CD4-positive, alpha-beta T cell (primary cell): ENCODE measurements at regions not wholly inside any gene's neighbourhood (a gene's known extent, or its start where the extent isn't known, plus 50 kb on each side); places are given as distances from the start of the nearest gene placed in this dataset.

Source experiments
- ATAC-seq: fragments of 200-7000 bp; cut with Tn5 transposase; one replicate; pipeline ENCODE4 v1.10.0; 2022; ENCODE audit warnings: mild to moderate bottlenecking; ENCODE audit not compliant: poor library complexity
- CTCF ChIA-PET: fragments of 350-600 bp; sonication (Branson Sonifier 250); formaldehyde crosslinking; loops from one replicate; lab custom pipeline; 2021; ENCODE audit warnings: antibody characterized with exemption, inconsistent platforms; lab: Charles Lee
- POLR2A ChIA-PET: fragments of 350-600 bp; sonication (Branson Sonifier 250); formaldehyde crosslinking; loops from one replicate; lab custom pipeline; 2021; ENCODE audit warnings: antibody characterized with exemption, inconsistent platforms; lab: Charles Lee
- DNase-seq, 14 experiments: peaks; one replicate each; pipeline ENCODE4 v3.0.0-alpha.2; 2013 to 2020; ENCODE audit warnings: mixed read lengths in 2 of 14
- H3K27ac ChIP-seq, 2 donors: one replicate each; pipeline versions ENCODE4 v1.5.1 to v1.7.0; 2013; ENCODE audit warnings: low read length in 2 of 2, low read depth in 1 of 2, mild to moderate bottlenecking in 1 of 2
- H3K27me3 ChIP-seq, 2 experiments: 1 replicate in 1 of 2; 2 replicates in 1 of 2; pipeline versions ENCODE4 v1.6.1 to v1.7.0; 2013; ENCODE audit warnings: low read length in 2 of 2, control low read depth in 1 of 2, mild to moderate bottlenecking in 1 of 2, moderate library complexity in 1 of 2; ENCODE audit not compliant: insufficient read depth in 2 of 2, control insufficient read depth in 1 of 2
- H3K36me3 ChIP-seq: one replicate; pipeline ENCODE4 v1.6.1; 2013; ENCODE audit warnings: low read length, control low read depth; ENCODE audit not compliant: insufficient read depth
- H3K4me1 ChIP-seq: one replicate; pipeline ENCODE4 v1.6.1; 2013; ENCODE audit warnings: low read length, control low read depth; ENCODE audit not compliant: insufficient read depth
- H3K4me3 ChIP-seq: one replicate; pipeline ENCODE4 v1.5.1; 2013; ENCODE audit warnings: mild to moderate bottlenecking, low read length, moderate library complexity
- H3K9me3 ChIP-seq, 2 experiments: 1 replicate in 1 of 2; 2 replicates in 1 of 2; pipeline versions ENCODE4 v1.6.1 to v1.7.0; 2013; ENCODE audit warnings: low read length in 2 of 2, mild to moderate bottlenecking in 2 of 2, control low read depth in 1 of 2, moderate library complexity in 1 of 2; ENCODE audit not compliant: control insufficient read depth in 1 of 2, insufficient read depth in 1 of 2
- H3K27ac Mint-ChIP-seq: one replicate; pipeline ENCODE4 v1.8.0; 2020; ENCODE audit warnings: mixed read lengths
- H3K27me3 Mint-ChIP-seq: one replicate; pipeline ENCODE4 v1.8.0; 2021; ENCODE audit warnings: mixed read lengths
- H3K36me3 Mint-ChIP-seq: one replicate; pipeline ENCODE4 v1.8.0; 2021; ENCODE audit warnings: low read depth, mixed read lengths
- H3K4me1 Mint-ChIP-seq: one replicate; pipeline ENCODE4 v1.8.0; 2021; ENCODE audit warnings: low read depth, mixed read lengths
- H3K4me3 Mint-ChIP-seq: one replicate; pipeline ENCODE4 v1.8.0; 2020; ENCODE audit warnings: mild to moderate bottlenecking, mixed read lengths
- H3K9me3 Mint-ChIP-seq: one replicate; pipeline ENCODE4 v1.8.0; 2020; ENCODE audit warnings: mixed read lengths
- intact Hi-C, 2 experiments: fragments of 100-400 bp; cut with DNase I in 1 of 2; cut with micrococcal nuclease in 1 of 2; formaldehyde crosslinking; loops; one replicate each; pipeline versions ENCODE4 v1.15.1 to v1.9.0; 2023 to 2025; cut with DNase I, micrococcal nuclease
- TF ChIP-seq, protein P1 (sequence below): fragments of 200-600 bp; IDR thresholded peaks from one replicate; pipeline ENCODE4 v1.8.0; 2022; ENCODE audit warnings: antibody characterized with exemption, mild to moderate bottlenecking

- H3K4me3 ChIP-seq: no peak overlapping the region
- intact Hi-C loops: no loop called here
- Mint-ChIP-seq H3K4me1 (no peaks in the 10 kb centered on the region), H3K36me3 (no peaks in the 10 kb centered on the region), H3K4me3 (no peak overlapping the region), H3K27ac (no peak overlapping the region), H3K9me3 (no peaks in the 10 kb centered on the region), H3K27me3 (peaks cover 3% of the 10 kb centered on the region)
- TF ChIP-seq, protein P1, sequence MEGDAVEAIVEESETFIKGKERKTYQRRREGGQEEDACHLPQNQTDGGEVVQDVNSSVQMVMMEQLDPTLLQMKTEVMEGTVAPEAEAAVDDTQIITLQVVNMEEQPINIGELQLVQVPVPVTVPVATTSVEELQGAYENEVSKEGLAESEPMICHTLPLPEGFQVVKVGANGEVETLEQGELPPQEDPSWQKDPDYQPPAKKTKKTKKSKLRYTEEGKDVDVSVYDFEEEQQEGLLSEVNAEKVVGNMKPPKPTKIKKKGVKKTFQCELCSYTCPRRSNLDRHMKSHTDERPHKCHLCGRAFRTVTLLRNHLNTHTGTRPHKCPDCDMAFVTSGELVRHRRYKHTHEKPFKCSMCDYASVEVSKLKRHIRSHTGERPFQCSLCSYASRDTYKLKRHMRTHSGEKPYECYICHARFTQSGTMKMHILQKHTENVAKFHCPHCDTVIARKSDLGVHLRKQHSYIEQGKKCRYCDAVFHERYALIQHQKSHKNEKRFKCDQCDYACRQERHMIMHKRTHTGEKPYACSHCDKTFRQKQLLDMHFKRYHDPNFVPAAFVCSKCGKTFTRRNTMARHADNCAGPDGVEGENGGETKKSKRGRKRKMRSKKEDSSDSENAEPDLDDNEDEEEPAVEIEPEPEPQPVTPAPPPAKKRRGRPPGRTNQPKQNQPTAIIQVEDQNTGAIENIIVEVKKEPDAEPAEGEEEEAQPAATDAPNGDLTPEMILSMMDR: no peak
- POLR2A ChIA-PET: no interaction called here
- no peaks in the 10 kb centered on the region for H3K9me3 ChIP-seq
- H3K27ac ChIP-seq: no peak overlapping the region
- CTCF ChIA-PET: interaction anchor here (0.7 kb wide), 1 partner anchor 9 kb away, joined by 3 read pairs; no protein-coding TSS in a partner anchor
- no peaks in the 10 kb centered on the region for H3K4me1 ChIP-seq
- DNase-seq: no peak
- ATAC-seq: no peak
- no peaks in the 10 kb centered on the region for H3K27me3 ChIP-seq
- no peaks in the 10 kb centered on the region for H3K36me3 ChIP-seq
Observed at GRCh38 chr1:222040121-222040805, 298.4 kb upstream of the DUSP10 start.

DNA sequence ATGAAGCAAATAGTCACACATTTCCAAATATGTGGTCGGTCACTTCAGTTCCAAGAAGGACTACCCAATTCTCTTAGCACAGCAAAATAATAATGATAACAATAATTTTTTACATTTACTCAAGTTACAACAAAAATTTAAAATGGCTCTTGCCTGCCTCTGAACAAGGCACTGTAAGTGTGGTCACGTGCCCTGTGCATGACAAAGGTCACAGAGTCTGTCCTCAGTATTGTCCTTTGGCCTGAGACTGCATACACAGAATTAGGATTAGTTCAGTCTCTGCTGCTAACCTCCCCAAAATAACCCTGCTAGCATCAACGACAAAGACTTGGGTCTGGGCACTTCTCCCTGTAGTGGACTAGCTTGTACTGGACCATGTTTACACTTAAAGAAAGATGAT lies 297.1 kb upstream of the DUSP10 start:
- H3K27ac ChIP-seq: no peak overlapping the region
- no peaks in the 10 kb centered on the region for H3K27me3 ChIP-seq
- no peak overlapping the region for H3K4me3 ChIP-seq
- H3K4me1 ChIP-seq: no peaks in the 10 kb centered on the region
- TF ChIP-seq, protein P1: no peak
- POLR2A ChIA-PET: no interaction called here
- H3K9me3 ChIP-seq: no peaks in the 10 kb centered on the region
- Mint-ChIP-seq H3K4me1 (no peaks in the 10 kb centered on the region), H3K27me3 (peaks cover 3% of the 10 kb centered on the region), H3K9me3 (no peaks in the 10 kb centered on the region), H3K4me3 (no peak overlapping the region), H3K36me3 (no peaks in the 10 kb centered on the region), H3K27ac (no peak overlapping the region)
- no peaks in the 10 kb centered on the region for H3K36me3 ChIP-seq
- intact Hi-C loops: no loop called here
- ATAC-seq: no peak
- CTCF ChIA-PET: interaction anchor here (1.4 kb wide), 1 partner anchor 12 kb away, joined by 4 read pairs; no protein-coding TSS in a partner anchor
- no peak for DNase-seq

GRCh38 chr1:222037720-222038119 lies 295.8 kb upstream of the DUSP10 start:
- TF ChIP-seq, protein P1: no peak
- H3K27ac ChIP-seq: no peak overlapping the region
- H3K4me3 Mint-ChIP-seq: no peak overlapping the region
- POLR2A ChIA-PET: no interaction called here
- no peak overlapping the region for H3K27ac Mint-ChIP-seq
- intact Hi-C loops: no loop called here
- no peak for ATAC-seq
- H3K27me3 ChIP-seq: no peaks in the 10 kb centered on the region
- H3K9me3 ChIP-seq: no peaks in the 10 kb centered on the region
- no peaks in the 10 kb centered on the region for H3K36me3 ChIP-seq
- H3K4me1 ChIP-seq: no peaks in the 10 kb centered on the region
- no peak for DNase-seq
- H3K4me1 Mint-ChIP-seq: no peaks in the 10 kb centered on the region
- H3K4me3 ChIP-seq: no peak overlapping the region
- CTCF ChIA-PET: interaction anchor here (1.4 kb wide), 1 partner anchor 11 kb away, joined by 4 read pairs; no protein-coding TSS in a partner anchor
- H3K36me3 Mint-ChIP-seq: no peaks in the 10 kb centered on the region
- H3K27me3 Mint-ChIP-seq: peaks cover 3% of the 10 kb centered on the region
- no peaks in the 10 kb centered on the region for H3K9me3 Mint-ChIP-seq
